C4-2B (cell line): ENCODE measurements at regions not wholly inside any gene's neighbourhood (a gene's known extent, or its start where the extent isn't known, plus 50 kb on each side); places are given as distances from the start of the nearest gene placed in this dataset.

Experiments used
- CTCF ChIP-seq: fragments of 450-650 bp; conservative IDR thresholded peaks from 2 replicates; pipeline ENCODE4 v1.5.1; 2017; ENCODE audit warnings: mild to moderate bottlenecking
- ZFX ChIP-seq: fragments of 450-650 bp; IDR thresholded peaks from 2 replicates; pipeline ENCODE4 v1.6.1; 2017

GRCh38 chr10:128443925-128444518 is 317.8 kb upstream of the MKI67 start:
- TF ChIP-seq CTCF (no peak), ZFX (no peak)
